BE2C (cell line): ENCODE measurements at regions not wholly inside any gene's neighbourhood (a gene's known extent, or its start where the extent isn't known, plus 50 kb on each side); places are given as distances from the start of the nearest gene placed in this dataset.

ENCODE experiments used
- DNase-seq: peaks from one replicate; pipeline ENCODE4 v3.0.0-alpha.2; 2020
- H3K27me3 ChIP-seq: fragments of 250-450 bp; sonication (Bioruptor Pico); 2 replicates; pipeline ENCODE4 v1.5.1; 2020; ENCODE audit warnings: mild to moderate bottlenecking
- H3K36me3 ChIP-seq: fragments of 250-450 bp; sonication (Bioruptor Pico); 2 replicates; pipeline ENCODE4 v1.5.1; 2020; ENCODE audit warnings: mild to moderate bottlenecking
- H3K4me1 ChIP-seq: fragments of 250-450 bp; sonication (Bioruptor Pico); 2 replicates; pipeline ENCODE4 v1.5.1; 2020
- H3K4me3 ChIP-seq: 2 replicates; pipeline ENCODE4 v1.5.1; 2011; ENCODE audit warnings: low read depth, low read length
- H3K9me3 ChIP-seq: fragments of 250-450 bp; sonication (Bioruptor Pico); 2 replicates; pipeline ENCODE4 v1.5.1; 2020
- CTCF ChIP-seq: IDR thresholded peaks from 2 replicates; pipeline ENCODE4 v1.5.1; 2012; ENCODE audit warnings: mild to moderate bottlenecking, low read depth, low read length

- no peaks in the 10 kb centered on the region for H3K36me3 ChIP-seq
- H3K27me3 ChIP-seq, result no peaks in the 10 kb centered on the region
- TF ChIP-seq CTCF, result no peak
- no peaks in the 10 kb centered on the region for H3K4me1 ChIP-seq
- no peak for DNase-seq
- H3K4me3 ChIP-seq, result no peak overlapping the region
- peaks cover 2% of the 10 kb centered on the region; the same call in 1 of the 2 replicates for H3K9me3 ChIP-seq
Measured at GRCh38 chr3:191813245-191813644, 352.3 kb downstream of the PYDC2 start.

- no peak for TF ChIP-seq CTCF
- DNase-seq, result no peak
- Histone ChIP-seq H3K9me3 (no peaks in the 10 kb centered on the region), H3K4me1 (no peaks in the 10 kb centered on the region), H3K27me3 (no peaks in the 10 kb centered on the region), H3K36me3 (no peaks in the 10 kb centered on the region), H3K4me3 (no peak overlapping the region)
Measured at GRCh38 chr3:191848818-191849217, 387.9 kb downstream of the PYDC2 start.

GRCh38 chr3:191859531-191859930 is 398.6 kb downstream of the PYDC2 start:
- no peak for DNase-seq
- no peak for TF ChIP-seq CTCF
- H3K36me3 ChIP-seq, result no peaks in the 10 kb centered on the region
- H3K4me3 ChIP-seq, result no peak overlapping the region
- H3K9me3 ChIP-seq, result no peaks in the 10 kb centered on the region
- no peaks in the 10 kb centered on the region for H3K27me3 ChIP-seq
- no peaks in the 10 kb centered on the region for H3K4me1 ChIP-seq

DNA sequence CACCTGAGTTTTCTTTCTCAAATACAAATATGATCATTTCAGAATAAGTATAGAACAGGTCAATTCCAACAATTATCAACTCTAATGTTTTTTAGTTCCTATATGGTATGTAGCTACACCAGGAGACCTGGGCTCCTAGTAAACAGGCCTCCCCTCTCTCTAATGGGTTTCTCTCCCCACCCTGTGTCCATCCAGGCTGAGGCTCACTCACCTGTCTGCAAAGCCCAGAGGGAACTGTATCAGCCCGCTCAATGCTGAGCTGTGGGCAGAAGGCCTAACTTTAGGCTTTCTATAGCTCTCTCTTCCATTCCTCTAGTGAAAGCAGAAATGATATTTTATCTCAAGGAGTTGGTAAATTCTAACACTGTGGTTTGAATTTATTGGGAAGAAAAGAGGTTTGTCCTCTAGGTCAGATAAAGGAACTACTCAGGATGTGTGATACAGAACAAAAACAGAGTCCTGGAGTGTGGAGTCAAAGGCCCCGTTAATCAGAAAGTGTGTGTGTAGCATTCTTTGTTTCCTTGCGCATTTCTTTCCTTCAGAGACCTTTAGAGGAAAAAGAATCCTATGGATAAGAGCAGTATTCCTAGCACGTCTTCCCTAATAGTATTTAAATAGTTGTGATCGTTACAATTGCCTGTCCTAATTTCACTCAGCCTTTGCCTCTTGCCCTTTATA is 408.9 kb downstream of the PYDC2 start:
- no peaks in the 10 kb centered on the region for H3K36me3 ChIP-seq
- H3K4me3 ChIP-seq, result no peak overlapping the region
- H3K4me1 ChIP-seq, result no peaks in the 10 kb centered on the region
- no peaks in the 10 kb centered on the region for H3K9me3 ChIP-seq
- no peaks in the 10 kb centered on the region for H3K27me3 ChIP-seq
- no peak for DNase-seq
- no peak for TF ChIP-seq CTCF

GRCh38 chr3:191873736-191874135 is 412.8 kb downstream of the PYDC2 start:
- Histone ChIP-seq H3K4me3 (no peak overlapping the region), H3K9me3 (no peaks in the 10 kb centered on the region), H3K4me1 (no peaks in the 10 kb centered on the region), H3K27me3 (no peaks in the 10 kb centered on the region), H3K36me3 (no peaks in the 10 kb centered on the region)
- TF ChIP-seq CTCF, result no peak
- no peak for DNase-seq

DNA sequence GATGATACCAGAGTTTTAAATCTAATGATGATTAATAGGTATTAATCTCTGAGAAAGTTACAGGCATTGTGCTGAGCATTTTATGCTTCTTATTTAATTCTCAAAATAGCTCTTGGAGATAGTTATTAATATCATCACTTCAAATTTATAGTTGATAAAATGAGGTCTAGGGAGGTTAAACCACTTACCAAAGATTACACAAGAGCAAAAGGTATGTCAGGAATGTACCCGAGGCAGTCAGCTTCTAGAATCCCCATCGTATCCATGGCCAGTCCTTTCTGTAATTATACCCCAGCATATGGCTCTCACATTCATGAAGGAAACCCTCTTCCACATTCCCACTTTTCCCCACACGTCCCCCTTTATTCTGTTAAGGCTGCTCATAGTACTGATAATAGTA is 421.3 kb downstream of the PYDC2 start:
- TF ChIP-seq CTCF, result no peak
- no peak overlapping the region for H3K4me3 ChIP-seq
- H3K9me3 ChIP-seq, result no peaks in the 10 kb centered on the region
- no peak for DNase-seq
- no peaks in the 10 kb centered on the region for H3K4me1 ChIP-seq
- H3K27me3 ChIP-seq, result no peaks in the 10 kb centered on the region
- H3K36me3 ChIP-seq, result no peaks in the 10 kb centered on the region
